CD4-positive, alpha-beta T cell (primary cell): ENCODE measurements at regions not wholly inside any gene's neighbourhood (a gene's known extent, or its start where the extent isn't known, plus 50 kb on each side); places are given as distances from the start of the nearest gene placed in this dataset.
A peak's percentile ranks its signal among the peaks of the same experiment; 100 is the strongest.

Source experiments
- ATAC-seq: fragments of 200-7000 bp; cut with Tn5 transposase; one replicate; pipeline ENCODE4 v1.10.0; 2022; ENCODE audit warnings: mild to moderate bottlenecking; ENCODE audit not compliant: poor library complexity
- CTCF ChIA-PET: fragments of 350-600 bp; sonication (Branson Sonifier 250); formaldehyde crosslinking; loops from one replicate; lab custom pipeline; 2021; ENCODE audit warnings: antibody characterized with exemption, inconsistent platforms; lab: Charles Lee
- POLR2A ChIA-PET: fragments of 350-600 bp; sonication (Branson Sonifier 250); formaldehyde crosslinking; loops from one replicate; lab custom pipeline; 2021; ENCODE audit warnings: antibody characterized with exemption, inconsistent platforms; lab: Charles Lee
- DNase-seq, 14 experiments: peaks; one replicate each; pipeline ENCODE4 v3.0.0-alpha.2; 2013 to 2020; ENCODE audit warnings: mixed read lengths in 2 of 14
- H3K27ac ChIP-seq, 2 donors: one replicate each; pipeline versions ENCODE4 v1.5.1 to v1.7.0; 2013; ENCODE audit warnings: low read length in 2 of 2, low read depth in 1 of 2, mild to moderate bottlenecking in 1 of 2
- H3K27me3 ChIP-seq, 2 experiments: 1 replicate in 1 of 2; 2 replicates in 1 of 2; pipeline versions ENCODE4 v1.6.1 to v1.7.0; 2013; ENCODE audit warnings: low read length in 2 of 2, control low read depth in 1 of 2, mild to moderate bottlenecking in 1 of 2, moderate library complexity in 1 of 2; ENCODE audit not compliant: insufficient read depth in 2 of 2, control insufficient read depth in 1 of 2
- H3K36me3 ChIP-seq: one replicate; pipeline ENCODE4 v1.6.1; 2013; ENCODE audit warnings: low read length, control low read depth; ENCODE audit not compliant: insufficient read depth
- H3K4me1 ChIP-seq: one replicate; pipeline ENCODE4 v1.6.1; 2013; ENCODE audit warnings: low read length, control low read depth; ENCODE audit not compliant: insufficient read depth
- H3K4me3 ChIP-seq: one replicate; pipeline ENCODE4 v1.5.1; 2013; ENCODE audit warnings: mild to moderate bottlenecking, low read length, moderate library complexity
- H3K9me3 ChIP-seq, 2 experiments: 1 replicate in 1 of 2; 2 replicates in 1 of 2; pipeline versions ENCODE4 v1.6.1 to v1.7.0; 2013; ENCODE audit warnings: low read length in 2 of 2, mild to moderate bottlenecking in 2 of 2, control low read depth in 1 of 2, moderate library complexity in 1 of 2; ENCODE audit not compliant: control insufficient read depth in 1 of 2, insufficient read depth in 1 of 2
- H3K27ac Mint-ChIP-seq: one replicate; pipeline ENCODE4 v1.8.0; 2020; ENCODE audit warnings: mixed read lengths
- H3K27me3 Mint-ChIP-seq: one replicate; pipeline ENCODE4 v1.8.0; 2021; ENCODE audit warnings: mixed read lengths
- H3K36me3 Mint-ChIP-seq: one replicate; pipeline ENCODE4 v1.8.0; 2021; ENCODE audit warnings: low read depth, mixed read lengths
- H3K4me1 Mint-ChIP-seq: one replicate; pipeline ENCODE4 v1.8.0; 2021; ENCODE audit warnings: low read depth, mixed read lengths
- H3K4me3 Mint-ChIP-seq: one replicate; pipeline ENCODE4 v1.8.0; 2020; ENCODE audit warnings: mild to moderate bottlenecking, mixed read lengths
- H3K9me3 Mint-ChIP-seq: one replicate; pipeline ENCODE4 v1.8.0; 2020; ENCODE audit warnings: mixed read lengths
- CTCF ChIP-seq: fragments of 200-600 bp; IDR thresholded peaks from one replicate; pipeline ENCODE4 v1.8.0; 2022; ENCODE audit warnings: antibody characterized with exemption, mild to moderate bottlenecking
- intact Hi-C, 2 experiments: fragments of 100-400 bp; cut with DNase I in 1 of 2; cut with micrococcal nuclease in 1 of 2; formaldehyde crosslinking; loops; one replicate each; pipeline versions ENCODE4 v1.15.1 to v1.9.0; 2023 to 2025; cut with DNase I, micrococcal nuclease

GRCh38 chr18:26646901-26647300 lies 98.5 kb upstream of the KCTD1 start:
- no peaks in the 10 kb centered on the region for H3K36me3 Mint-ChIP-seq
- no peak for TF ChIP-seq CTCF
- no peak overlapping the region for H3K27ac Mint-ChIP-seq
- H3K4me3 ChIP-seq: no peak overlapping the region
- ChIA-PET POLR2A (no interaction called here), CTCF (no interaction called here)
- no peaks in the 10 kb centered on the region for H3K4me1 Mint-ChIP-seq
- no peak for ATAC-seq
- H3K27me3 ChIP-seq: no peaks in the 10 kb centered on the region
- no peak overlapping the region for H3K4me3 Mint-ChIP-seq
- no peaks in the 10 kb centered on the region for H3K9me3 ChIP-seq
- H3K27ac ChIP-seq: no peak overlapping the region
- no peaks in the 10 kb centered on the region for H3K9me3 Mint-ChIP-seq
- H3K27me3 Mint-ChIP-seq: peaks cover 28% of the 10 kb centered on the region
- no peaks in the 10 kb centered on the region for H3K4me1 ChIP-seq
- intact Hi-C loops: loop anchor here in 1 of 2 experiments (5.0 kb wide), 2 partner anchors 265 to 725 kb away; no protein-coding TSS in a partner anchor
- H3K36me3 ChIP-seq: no peaks in the 10 kb centered on the region
- DNase-seq: no peak

DNA sequence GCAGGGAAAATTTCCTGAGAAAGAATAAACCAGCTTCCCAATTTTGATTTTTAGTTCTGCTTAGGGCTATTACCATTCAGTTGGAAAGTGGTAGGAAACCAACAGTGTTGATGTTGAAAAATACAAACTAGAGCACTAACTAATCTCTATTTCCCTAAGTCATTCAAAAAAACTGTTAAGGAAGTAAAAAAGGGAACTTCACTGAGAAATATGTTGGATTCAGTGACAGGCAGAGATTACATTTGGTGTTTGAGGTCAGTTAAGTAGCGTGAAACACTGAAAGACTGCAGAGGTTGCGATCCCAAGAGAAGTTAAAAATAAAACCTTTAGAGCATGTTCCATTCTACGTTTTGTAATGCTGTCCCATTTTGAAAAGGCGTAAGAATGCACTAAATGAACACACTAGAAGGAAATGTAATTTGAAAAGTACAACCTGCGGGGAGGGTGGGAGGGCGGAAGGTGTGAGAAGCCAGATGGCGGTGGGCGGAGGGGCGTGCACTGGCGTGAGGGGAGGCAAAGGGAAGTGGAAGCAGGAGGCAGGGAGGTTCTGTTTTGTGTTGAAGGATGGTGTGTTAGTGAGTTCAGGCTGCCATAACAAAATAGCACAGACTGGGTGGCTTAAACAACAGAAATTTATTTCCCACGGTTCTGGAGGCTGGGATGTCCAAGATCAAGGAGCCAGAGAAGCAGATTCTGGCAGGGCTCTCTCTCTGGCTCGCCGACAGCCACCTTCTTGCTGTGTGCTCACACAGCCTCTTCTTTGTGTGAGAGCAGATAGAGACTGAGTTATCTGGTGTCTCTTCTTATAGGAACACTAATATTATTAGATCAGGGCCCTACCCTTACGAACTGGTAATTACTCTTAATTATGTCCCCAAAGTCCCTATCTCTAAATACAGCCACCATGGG lies 94.3 kb upstream of the KCTD1 start:
- H3K9me3 Mint-ChIP-seq: no peaks in the 10 kb centered on the region
- no peak for ATAC-seq
- no peaks in the 10 kb centered on the region for H3K36me3 Mint-ChIP-seq
- H3K27ac Mint-ChIP-seq: no peak overlapping the region
- intact Hi-C loops: no loop called here
- H3K27me3 Mint-ChIP-seq: no peaks in the 10 kb centered on the region
- no peaks in the 10 kb centered on the region for H3K4me1 Mint-ChIP-seq
- peak in 1 of 14 experiments; percentile 1 for DNase-seq
- Histone ChIP-seq H3K27ac (no peak overlapping the region), H3K4me1 (no peaks in the 10 kb centered on the region), H3K4me3 (no peak overlapping the region), H3K9me3 (no peaks in the 10 kb centered on the region), H3K27me3 (no peaks in the 10 kb centered on the region), H3K36me3 (no peaks in the 10 kb centered on the region)
- ChIA-PET CTCF (no interaction called here), POLR2A (no interaction called here)
- no peak overlapping the region for H3K4me3 Mint-ChIP-seq
- TF ChIP-seq CTCF: no peak

DNA sequence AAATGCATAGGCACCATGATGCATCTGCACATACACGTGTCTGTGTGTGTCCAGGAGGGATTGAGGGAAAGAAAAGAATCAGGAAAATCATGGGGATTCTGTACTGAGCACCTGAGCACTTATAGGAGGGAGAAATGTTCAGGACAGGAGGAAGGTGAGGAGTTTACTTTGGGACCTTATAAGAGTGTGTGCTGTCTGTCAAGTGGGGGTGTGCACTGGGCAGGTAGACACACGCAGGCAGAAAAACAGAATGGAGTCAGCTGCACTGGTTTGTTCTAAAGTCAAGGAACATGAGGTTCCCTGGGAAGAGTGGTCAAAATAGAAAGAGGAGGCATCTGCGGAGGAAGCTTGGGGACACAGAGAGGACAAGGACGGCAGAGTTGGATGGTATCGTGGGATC lies 92.2 kb upstream of the KCTD1 start:
- H3K4me1 Mint-ChIP-seq: no peaks in the 10 kb centered on the region
- H3K27me3 Mint-ChIP-seq: no peaks in the 10 kb centered on the region
- H3K27ac ChIP-seq: no peak overlapping the region
- H3K27ac Mint-ChIP-seq: no peak overlapping the region
- H3K4me1 ChIP-seq: no peaks in the 10 kb centered on the region
- intact Hi-C loops: no loop called here
- POLR2A ChIA-PET: no interaction called here
- H3K9me3 ChIP-seq: no peaks in the 10 kb centered on the region
- no peaks in the 10 kb centered on the region for H3K36me3 Mint-ChIP-seq
- no peak overlapping the region for H3K4me3 Mint-ChIP-seq
- no peaks in the 10 kb centered on the region for H3K27me3 ChIP-seq
- no peak for DNase-seq
- no peak for TF ChIP-seq CTCF
- no peaks in the 10 kb centered on the region for H3K9me3 Mint-ChIP-seq
- CTCF ChIA-PET: no interaction called here
- no peaks in the 10 kb centered on the region for H3K36me3 ChIP-seq
- ATAC-seq: no peak
- no peak overlapping the region for H3K4me3 ChIP-seq
